ENCODE measurements at regions not wholly inside any gene's neighbourhood (a gene's known extent, or its start where the extent isn't known, plus 50 kb on each side); places are given as distances from the start of the nearest gene placed in this dataset.
A peak's percentile ranks its signal among the peaks of the same experiment; 100 is the strongest.

DNA sequence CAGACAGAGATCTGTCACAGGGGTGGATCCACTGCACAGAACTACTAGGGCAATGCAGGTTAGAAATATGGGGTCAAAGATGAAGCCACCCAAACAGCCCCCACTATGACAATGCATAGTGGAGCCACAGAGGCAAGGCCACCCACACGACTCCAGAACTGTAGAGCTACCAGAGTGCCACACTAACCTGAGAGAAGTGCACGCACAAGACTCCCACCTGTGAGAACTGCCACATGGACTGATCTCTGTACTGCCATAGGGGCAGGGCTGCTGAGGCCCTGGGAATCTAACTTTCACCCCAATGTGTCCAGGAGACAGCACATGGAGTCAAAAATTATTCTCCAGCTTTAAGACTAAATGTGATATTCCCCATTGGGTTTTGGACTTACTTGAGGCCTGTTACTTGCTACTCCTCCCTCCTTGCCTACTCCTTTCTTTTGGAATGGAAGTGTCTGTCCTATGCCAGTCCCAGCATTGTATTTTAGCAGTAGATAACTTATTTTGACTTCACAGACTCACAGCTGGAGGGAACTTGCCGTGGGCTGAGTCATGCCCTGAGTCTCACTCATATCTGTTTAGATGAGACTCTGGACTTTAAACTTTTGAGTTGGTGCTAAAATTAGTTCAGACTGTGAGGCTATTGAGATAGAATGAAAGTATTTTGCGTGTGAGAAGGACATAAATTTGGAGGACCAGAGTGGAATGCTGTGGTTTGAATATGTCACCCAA is 853.3 kb downstream of the MAT2B start:
- no peak for DNase-seq

GRCh38 chr5:164359260-164360255 is 854.1 kb downstream of the MAT2B start:
- DNase-seq: no peak

GRCh38 chr5:164360589-164360988 is 855.2 kb downstream of the MAT2B start:
- no peak for DNase-seq

DNA sequence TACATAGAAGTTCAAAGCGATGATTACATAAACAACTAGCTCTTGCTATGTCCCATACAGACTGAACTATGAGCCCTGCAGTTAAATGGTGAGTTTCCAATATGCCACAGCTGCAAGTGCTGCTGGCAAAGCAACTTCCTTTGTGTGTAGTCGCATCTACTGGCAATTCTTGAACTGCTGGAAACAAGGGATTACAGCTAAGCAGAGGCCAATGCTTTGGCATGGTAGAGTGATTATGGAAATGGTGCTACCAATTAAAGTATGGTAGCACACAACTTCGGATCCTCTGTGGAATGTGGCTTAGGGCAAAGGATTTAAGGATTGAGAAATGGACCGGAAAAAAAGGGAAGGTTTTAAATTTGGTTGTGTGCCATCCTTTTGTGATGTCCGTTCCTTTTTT is 856.6 kb downstream of the MAT2B start:
- DNase-seq: no peak

DNA sequence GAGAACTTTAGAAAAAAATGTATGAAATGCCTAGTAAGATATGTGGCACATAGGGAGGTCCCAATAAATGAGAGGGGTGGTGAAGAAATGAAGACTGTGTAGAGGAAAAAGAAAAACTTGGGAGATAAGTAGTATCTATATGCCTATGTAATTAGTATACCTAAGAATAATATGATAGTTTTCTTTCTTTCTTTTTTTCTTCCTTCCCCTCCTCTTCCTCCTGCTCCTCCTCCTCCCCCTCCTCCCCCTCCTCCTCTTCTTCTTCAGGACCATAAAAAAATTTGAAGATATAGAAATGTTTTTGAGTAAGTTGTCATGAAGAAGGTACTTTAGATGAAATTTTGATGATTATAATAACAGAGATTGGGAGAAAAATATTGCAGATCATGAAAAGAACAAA is 857.4 kb downstream of the MAT2B start:
- no peak for DNase-seq

- peak in 1 of 2 experiments; percentile 1 for DNase-seq
Measured at GRCh38 chr5:164364237-164365208, 859.1 kb downstream of the MAT2B start.

DNA sequence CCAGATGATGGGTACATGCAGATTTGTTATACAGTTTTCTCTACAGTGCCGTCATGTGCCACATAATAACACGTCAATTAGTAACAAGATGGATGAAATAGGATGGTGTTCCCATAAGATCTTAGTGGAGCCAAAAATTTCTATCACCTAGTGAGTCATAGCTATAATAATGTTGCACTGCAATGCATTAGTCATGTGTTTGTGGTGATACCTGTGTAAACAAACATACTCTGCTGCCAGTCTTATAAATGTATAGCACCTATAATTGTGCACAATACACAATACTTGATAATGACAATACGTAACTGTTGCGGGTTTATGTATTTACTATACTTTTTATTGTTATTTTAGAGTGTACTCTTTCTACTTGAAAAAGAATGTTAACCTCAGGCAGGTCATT is 865.4 kb downstream of the MAT2B start:
- DNase-seq: no peak

- no peak for DNase-seq
Measured at GRCh38 chr5:164372892-164373291, 867.5 kb downstream of the MAT2B start.

DNA sequence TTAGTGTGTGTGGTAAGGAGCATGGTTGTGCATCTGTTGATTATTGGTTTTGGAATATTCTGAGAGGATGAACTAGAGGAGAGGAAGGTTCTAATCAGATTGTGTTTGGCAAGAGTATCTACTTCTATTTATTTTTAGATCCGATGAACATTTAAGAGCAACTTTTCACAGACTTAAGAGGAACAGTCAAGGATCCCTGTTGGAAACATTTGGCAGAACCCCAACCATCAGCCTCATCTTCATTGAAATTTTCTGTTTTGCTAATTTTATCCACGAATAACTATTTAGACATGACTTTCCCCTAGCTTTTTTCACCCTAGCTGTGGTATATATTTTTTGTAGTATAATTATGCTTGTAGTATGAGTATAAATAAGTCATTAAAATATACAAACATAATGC is 868.5 kb downstream of the MAT2B start:
- DNase-seq: no peak

- no peak for DNase-seq
Measured at GRCh38 chr5:164375051-164375450, 869.6 kb downstream of the MAT2B start.

GRCh38 chr5:164376843-164377242 is 871.4 kb downstream of the MAT2B start:
- DNase-seq: no peak

DNA sequence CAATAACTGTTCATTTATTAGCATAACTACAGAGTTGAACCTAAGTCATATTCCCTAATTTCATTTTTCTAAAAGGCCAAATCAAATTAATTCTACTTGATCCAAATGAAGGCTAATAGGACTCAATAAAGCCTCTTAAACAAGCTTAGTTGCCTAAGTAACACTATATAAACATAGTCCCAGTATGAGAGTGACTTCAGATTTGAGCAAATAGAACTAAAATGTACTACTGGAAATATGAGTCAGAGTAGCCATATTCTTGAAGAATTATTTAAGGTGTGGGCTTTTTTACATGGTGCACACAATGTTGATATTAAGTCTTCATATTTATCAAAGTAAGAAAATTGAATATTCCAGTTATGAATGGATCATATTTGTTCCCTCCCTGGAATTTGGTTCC is 872.3 kb downstream of the MAT2B start:
- peak in 1 of 2 experiments; percentile 11 for DNase-seq

- DNase-seq: no peak
Measured at GRCh38 chr5:164383662-164384061, 878.2 kb downstream of the MAT2B start.

DNA sequence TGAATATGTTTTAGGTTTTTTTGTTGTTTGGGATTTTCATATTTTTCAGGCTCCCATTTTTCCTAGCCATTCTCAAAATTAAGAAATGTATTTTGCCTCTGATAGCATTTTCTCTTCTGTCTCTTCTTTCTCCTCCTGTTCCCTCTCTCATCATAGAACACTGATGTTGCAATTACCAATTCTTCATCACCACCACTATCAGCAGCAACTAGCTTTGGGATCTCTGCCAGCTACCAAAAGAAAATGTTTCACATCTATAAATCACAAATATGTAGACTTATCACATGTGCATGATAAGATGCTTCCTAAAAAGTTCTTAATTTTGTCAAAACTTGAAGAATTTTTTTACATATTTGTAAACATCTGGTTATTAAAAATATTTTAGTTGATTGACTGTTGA is 887.1 kb downstream of the MAT2B start:
- DNase-seq: no peak

GRCh38 chr5:164394686-164395194 is 889.3 kb downstream of the MAT2B start:
- DNase-seq: no peak

GRCh38 chr5:164412531-164412930 is 907.1 kb downstream of the MAT2B start:
- DNase-seq: peak in 1 of 2 experiments; percentile 67

DNA sequence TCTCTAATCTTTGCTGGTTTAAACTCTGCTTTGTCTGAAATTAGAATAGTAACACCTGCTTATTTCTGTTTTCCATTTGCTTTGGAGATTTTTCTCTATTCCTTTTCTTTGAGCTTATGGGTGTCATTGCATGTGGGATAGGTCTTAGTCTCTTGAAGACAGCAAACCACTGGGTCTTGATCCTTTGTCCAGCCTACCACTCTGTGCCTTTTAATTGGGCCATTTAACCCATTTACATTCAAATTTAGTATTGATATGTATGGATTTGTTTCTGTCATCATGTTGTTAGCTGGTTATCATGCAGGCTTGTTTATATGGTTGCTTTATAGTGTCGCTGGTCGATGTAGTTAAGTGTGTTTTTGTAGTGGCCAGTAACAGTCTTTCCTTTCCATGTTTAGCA is 914.7 kb downstream of the MAT2B start:
- no peak for DNase-seq

DNA sequence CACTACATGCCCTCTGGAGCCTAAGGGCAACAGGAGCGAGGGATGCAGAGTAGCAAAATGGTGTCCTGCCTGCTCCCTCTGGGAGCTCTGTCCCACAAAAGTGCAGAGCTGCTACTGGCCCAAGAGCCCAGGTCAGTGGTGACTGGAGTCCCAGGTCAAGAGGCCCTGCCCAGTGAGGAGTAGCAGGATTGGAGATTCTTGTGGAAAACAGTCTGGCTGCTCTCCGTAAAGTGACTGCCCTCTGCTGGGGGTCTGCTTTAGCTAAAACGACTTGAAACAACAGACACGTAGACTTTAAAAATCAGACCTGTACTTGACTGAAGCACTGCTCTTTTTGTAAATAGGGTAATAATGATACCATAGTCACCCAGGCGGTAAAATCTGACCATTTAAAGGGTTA is 917.0 kb downstream of the MAT2B start:
- peak in 1 of 2 experiments; percentile 4 for DNase-seq

- no peak for DNase-seq
Measured at GRCh38 chr5:164431634-164432304, 926.4 kb downstream of the MAT2B start.

DNA sequence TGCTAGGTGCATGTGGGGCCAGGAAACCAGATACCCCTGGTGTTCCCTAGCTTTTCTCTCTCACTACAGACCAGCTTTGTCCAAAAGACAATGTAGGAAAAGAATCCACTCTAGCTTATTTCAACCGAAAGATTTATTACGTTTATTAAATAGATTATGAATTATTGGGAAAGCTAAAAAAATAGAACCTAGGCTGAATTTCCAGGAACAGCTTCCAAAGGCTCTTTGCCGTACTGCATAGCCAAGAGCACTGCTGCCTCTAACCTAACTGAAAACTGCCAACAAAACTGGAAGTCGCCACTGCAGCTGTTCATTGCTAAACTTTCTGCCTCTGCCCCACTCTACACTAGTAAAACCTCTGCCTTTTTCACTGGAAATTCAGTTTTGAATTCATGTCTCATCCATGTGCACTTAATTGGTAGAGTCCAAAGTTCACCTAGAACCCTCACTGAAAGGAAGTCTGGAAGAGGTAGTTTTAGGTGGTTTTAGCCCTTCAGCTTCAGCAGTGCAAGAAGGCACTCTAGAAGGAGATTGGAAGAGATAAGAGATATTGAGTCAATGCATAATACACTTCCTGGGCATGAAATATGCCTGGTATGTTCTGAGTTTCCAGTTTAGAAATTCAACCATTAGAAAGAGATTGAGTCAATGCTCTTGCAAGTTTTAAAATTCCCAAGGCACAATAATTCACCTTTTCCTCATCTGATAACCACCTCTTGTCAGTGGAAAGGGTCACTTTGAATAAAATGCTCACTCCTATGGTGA is 927.9 kb downstream of the MAT2B start:
- DNase-seq: no peak

GRCh38 chr5:164435576-164435975 is 930.2 kb downstream of the MAT2B start:
- no peak for DNase-seq

Data from NCI-H524 (cell line).